ENCODE measurements at regions not wholly inside any gene's neighbourhood (a gene's known extent, or its start where the extent isn't known, plus 50 kb on each side); places are given as distances from the start of the nearest gene placed in this dataset.
A peak's percentile ranks its signal among the peaks of the same experiment; 100 is the strongest.

DNA sequence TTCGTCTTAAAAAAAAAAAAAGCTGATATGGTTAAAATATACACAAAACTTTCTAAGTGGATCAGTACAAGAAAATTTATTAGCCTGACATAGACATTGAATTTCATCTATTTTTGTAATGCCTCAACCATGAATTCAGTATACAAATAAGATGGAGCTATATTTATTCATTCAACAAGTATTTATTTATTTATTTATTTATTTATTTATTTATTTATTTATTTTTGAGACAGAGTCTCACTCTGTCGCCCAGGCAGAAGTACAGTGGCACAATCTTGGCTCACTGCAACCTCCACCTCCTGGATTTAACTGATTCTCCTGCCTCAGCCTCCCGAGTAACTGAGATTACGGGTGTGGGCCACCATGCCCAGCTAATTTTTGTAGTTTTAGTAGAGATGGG, 78.5 kb upstream of the GSX1 start:
- H3K4me3 Mint-ChIP-seq: no peak overlapping the region
- DNase-seq: no peak
- 77 to 97% methylated on average over 2 to 4 of the region's 4 CpGs for WGBS, 2 experiments (ENCODE audit: insufficient coverage in 1 of 2, insufficient read length in 1 of 2)
- no peaks in the 10 kb centered on the region for H3K27me3 Mint-ChIP-seq (ENCODE audit: insufficient read depth)
- peaks cover 17% of the 10 kb centered on the region for H3K4me1 Mint-ChIP-seq
- H3K36me3 Mint-ChIP-seq (ENCODE audit: low read depth): no peaks in the 10 kb centered on the region
- Histone ChIP-seq H3K9me3 (ENCODE audit: control insufficient read depth, low read length) (no peaks in the 10 kb centered on the region), H3K4me3 (ENCODE audit: low read length) (no peak overlapping the region), H3K36me3 (ENCODE audit: control insufficient read depth, insufficient read depth, low read length) (no peaks in the 10 kb centered on the region), H3K9ac (ENCODE audit: extremely low read depth, low read length, poor library complexity, severe bottlenecking) (no peak overlapping the region), H3K27me3 (ENCODE audit: control insufficient read depth, insufficient read depth, low read length, poor library complexity, severe bottlenecking) (peaks cover 8% of the 10 kb centered on the region), H3K4me1 (ENCODE audit: control insufficient read depth, insufficient read depth, low read length) (no peaks in the 10 kb centered on the region), H3K27ac (ENCODE audit: low read depth, low read length) (no peak overlapping the region)
- H3K27ac Mint-ChIP-seq: no peak overlapping the region
- H3K9me3 Mint-ChIP-seq: no peaks in the 10 kb centered on the region
- TF ChIP-seq, protein P1, sequence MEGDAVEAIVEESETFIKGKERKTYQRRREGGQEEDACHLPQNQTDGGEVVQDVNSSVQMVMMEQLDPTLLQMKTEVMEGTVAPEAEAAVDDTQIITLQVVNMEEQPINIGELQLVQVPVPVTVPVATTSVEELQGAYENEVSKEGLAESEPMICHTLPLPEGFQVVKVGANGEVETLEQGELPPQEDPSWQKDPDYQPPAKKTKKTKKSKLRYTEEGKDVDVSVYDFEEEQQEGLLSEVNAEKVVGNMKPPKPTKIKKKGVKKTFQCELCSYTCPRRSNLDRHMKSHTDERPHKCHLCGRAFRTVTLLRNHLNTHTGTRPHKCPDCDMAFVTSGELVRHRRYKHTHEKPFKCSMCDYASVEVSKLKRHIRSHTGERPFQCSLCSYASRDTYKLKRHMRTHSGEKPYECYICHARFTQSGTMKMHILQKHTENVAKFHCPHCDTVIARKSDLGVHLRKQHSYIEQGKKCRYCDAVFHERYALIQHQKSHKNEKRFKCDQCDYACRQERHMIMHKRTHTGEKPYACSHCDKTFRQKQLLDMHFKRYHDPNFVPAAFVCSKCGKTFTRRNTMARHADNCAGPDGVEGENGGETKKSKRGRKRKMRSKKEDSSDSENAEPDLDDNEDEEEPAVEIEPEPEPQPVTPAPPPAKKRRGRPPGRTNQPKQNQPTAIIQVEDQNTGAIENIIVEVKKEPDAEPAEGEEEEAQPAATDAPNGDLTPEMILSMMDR (conservative IDR thresholded peaks at IDR 0.05): no peak

DNA sequence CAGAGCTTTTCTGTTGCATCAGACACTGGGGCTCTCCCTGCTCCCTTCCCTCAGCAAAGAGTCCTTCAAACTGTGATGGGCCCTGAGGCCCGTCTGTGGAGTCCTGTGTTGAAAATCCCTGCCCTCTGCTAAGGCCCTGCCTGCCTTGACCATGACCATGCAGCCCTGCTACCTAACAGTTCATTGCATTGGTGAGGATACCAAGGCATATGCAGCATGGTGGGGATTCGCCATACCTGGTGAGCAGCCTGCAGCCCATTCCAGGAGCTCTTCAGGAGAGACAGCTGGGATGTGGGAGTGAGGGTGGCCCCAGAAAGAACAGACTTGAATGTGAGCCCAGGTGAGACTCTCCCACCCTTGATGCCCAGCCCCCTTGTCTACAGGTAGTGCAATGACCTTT, 70.6 kb upstream of the GSX1 start:
- H3K4me1 Mint-ChIP-seq: peaks cover 3% of the 10 kb centered on the region
- no peak overlapping the region for H3K9ac ChIP-seq (ENCODE audit: extremely low read depth, low read length, poor library complexity, severe bottlenecking)
- H3K27ac ChIP-seq (ENCODE audit: low read depth, low read length): no peak overlapping the region
- DNase-seq: no peak
- H3K4me3 ChIP-seq (ENCODE audit: low read length): no peak overlapping the region
- no peaks in the 10 kb centered on the region for H3K36me3 Mint-ChIP-seq (ENCODE audit: low read depth)
- no peaks in the 10 kb centered on the region for H3K27me3 ChIP-seq (ENCODE audit: control insufficient read depth, insufficient read depth, low read length, poor library complexity, severe bottlenecking)
- WGBS, 2 experiments (ENCODE audit: insufficient coverage in 1 of 2, insufficient read length in 1 of 2): 80 to 93% methylated on average over 2 of the region's 2 CpGs
- no peaks in the 10 kb centered on the region for H3K9me3 ChIP-seq (ENCODE audit: control insufficient read depth, low read length)
- H3K27ac Mint-ChIP-seq: no peak overlapping the region
- H3K4me3 Mint-ChIP-seq: no peak overlapping the region
- H3K27me3 Mint-ChIP-seq (ENCODE audit: insufficient read depth): peaks cover 8% of the 10 kb centered on the region
- H3K36me3 ChIP-seq (ENCODE audit: control insufficient read depth, insufficient read depth, low read length): no peaks in the 10 kb centered on the region
- no peaks in the 10 kb centered on the region for H3K9me3 Mint-ChIP-seq
- TF ChIP-seq, protein P1 (conservative IDR thresholded peaks at IDR 0.05): no peak
- H3K4me1 ChIP-seq (ENCODE audit: control insufficient read depth, insufficient read depth, low read length): no peaks in the 10 kb centered on the region

DNA sequence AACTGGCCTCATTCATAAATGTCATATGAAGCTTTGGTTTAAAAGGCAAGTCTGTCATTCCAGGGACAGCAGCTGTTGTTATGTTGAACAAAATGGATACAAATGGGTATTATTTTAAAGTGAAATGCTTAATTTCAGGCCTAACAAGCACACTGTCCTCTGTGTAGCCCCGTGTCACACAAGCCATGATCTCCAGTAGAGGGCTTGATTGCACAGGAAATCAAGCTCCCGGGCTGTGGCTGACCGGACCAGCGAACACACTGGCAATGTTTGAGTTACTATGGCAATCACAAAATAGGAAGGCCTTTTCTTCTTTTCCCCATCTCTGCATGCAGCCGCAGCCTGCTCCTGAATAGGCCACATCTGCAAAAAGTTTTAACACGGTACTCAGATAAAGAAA, 64.0 kb upstream of the GSX1 start:
- H3K9me3 Mint-ChIP-seq: no peaks in the 10 kb centered on the region
- Histone ChIP-seq H3K36me3 (ENCODE audit: control insufficient read depth, insufficient read depth, low read length) (no peaks in the 10 kb centered on the region), H3K9me3 (ENCODE audit: control insufficient read depth, low read length) (no peaks in the 10 kb centered on the region), H3K4me1 (ENCODE audit: control insufficient read depth, insufficient read depth, low read length) (no peaks in the 10 kb centered on the region), H3K27me3 (ENCODE audit: control insufficient read depth, insufficient read depth, low read length, poor library complexity, severe bottlenecking) (no peaks in the 10 kb centered on the region), H3K27ac (ENCODE audit: low read depth, low read length) (peak overlapping the region; percentile 78), H3K9ac (ENCODE audit: extremely low read depth, low read length, poor library complexity, severe bottlenecking) (no peak overlapping the region), H3K4me3 (ENCODE audit: low read length) (no peak overlapping the region)
- H3K27ac Mint-ChIP-seq: no peak overlapping the region
- WGBS, 2 experiments (ENCODE audit: insufficient coverage in 1 of 2, insufficient read length in 1 of 2): 50 to 76% methylated on average over 6 of the region's 6 CpGs
- peaks cover 6% of the 10 kb centered on the region for H3K4me1 Mint-ChIP-seq
- no peaks in the 10 kb centered on the region for H3K36me3 Mint-ChIP-seq (ENCODE audit: low read depth)
- H3K4me3 Mint-ChIP-seq: no peak overlapping the region
- H3K27me3 Mint-ChIP-seq (ENCODE audit: insufficient read depth): peaks cover 8% of the 10 kb centered on the region
- DNase-seq: peak; percentile 60
- TF ChIP-seq, protein P1 (conservative IDR thresholded peaks at IDR 0.05): peak; percentile 50
